HG02623 (cell line): ENCODE measurements at regions not wholly inside any gene's neighbourhood (a gene's known extent, or its start where the extent isn't known, plus 50 kb on each side); places are given as distances from the start of the nearest gene placed in this dataset.
"Not testable (repeated sequence)": the region's sequence is repeated elsewhere in the genome, so short reads cannot be mapped to it uniquely, and the experiment has no call there.

Source experiments
- ATAC-seq: cut with Tn5 transposase; IDR thresholded peaks from one replicate; pipeline ENCODE4 v1.9.1; 2021; ENCODE audit warnings: moderate library complexity; ENCODE audit not compliant: unreplicated experiment

DNA sequence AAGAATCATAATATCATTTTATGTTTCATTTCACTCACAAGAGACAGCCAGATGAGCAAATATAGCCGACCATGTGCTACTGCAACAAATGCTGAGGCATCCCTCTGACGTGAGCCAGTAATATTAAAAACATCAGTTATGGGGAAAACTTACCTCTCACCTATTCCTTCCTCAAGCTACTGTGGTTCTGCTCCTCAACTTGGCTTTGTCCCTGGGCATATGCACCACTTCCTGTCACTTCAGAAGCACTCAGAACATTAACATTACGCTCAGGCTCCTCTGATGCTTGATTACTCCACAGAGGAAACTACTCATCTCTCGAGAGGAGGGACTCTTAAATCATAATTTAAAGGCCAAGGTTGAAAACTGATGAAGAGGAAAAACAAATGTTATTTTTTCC lies 457.0 kb upstream of the ALCAM start:
- ATAC-seq: no peak

DNA sequence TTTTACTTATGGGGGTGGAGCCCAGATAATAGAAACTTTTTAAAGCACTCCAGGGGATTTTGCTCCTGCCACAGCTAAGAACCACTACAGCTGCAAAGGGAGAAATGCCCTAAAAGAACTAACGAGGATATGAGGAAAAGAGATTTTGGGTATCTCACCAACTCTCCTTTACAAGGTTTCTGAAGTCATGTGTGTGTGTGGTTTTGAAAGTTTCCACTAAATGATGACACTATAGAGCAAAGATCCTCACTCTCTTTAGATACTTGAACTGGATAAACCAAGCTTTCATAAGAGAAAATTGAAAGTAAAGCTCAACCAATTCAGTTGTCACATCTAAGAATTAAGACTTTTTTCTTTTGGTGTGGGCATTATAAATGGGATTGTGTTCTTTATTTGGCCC lies 455.3 kb upstream of the ALCAM start:
- no peak for ATAC-seq

DNA sequence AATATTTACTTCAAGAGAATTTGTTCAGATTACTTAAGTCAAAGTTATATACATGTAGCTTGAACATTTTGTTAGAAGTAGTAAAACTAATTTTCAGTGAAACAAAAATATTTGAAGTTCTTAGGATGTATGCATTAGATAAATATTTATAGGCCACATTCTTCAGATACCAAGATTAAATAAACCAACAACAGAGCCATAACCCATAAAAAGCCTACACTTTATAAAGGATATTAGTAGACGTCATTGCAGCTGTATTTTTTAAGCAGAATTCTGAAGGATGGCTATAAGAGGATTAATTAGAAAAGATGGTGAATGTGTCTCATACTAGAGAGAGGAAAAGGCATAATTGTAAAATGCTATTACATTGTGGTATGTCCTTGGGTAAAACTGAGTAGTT lies 449.7 kb upstream of the ALCAM start:
- no peak for ATAC-seq

DNA sequence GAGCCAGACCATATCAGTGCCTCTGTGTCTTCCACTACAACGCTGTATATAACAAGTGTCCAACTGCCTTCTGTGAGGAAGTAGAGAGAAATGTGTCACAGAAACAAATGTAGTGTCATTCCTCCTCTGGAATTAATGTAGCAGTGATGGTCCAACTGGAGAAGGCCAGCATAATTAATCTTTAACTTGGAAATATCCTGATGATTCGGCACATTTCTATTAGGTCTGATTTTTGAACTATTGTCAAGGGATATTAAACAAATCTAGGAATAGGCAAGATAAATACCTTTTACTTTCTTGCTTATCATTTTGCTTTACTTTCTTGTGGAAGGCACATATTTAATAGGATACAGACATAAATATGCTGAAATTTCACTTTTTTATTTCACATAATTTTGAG lies 446.2 kb upstream of the ALCAM start:
- no peak for ATAC-seq

DNA sequence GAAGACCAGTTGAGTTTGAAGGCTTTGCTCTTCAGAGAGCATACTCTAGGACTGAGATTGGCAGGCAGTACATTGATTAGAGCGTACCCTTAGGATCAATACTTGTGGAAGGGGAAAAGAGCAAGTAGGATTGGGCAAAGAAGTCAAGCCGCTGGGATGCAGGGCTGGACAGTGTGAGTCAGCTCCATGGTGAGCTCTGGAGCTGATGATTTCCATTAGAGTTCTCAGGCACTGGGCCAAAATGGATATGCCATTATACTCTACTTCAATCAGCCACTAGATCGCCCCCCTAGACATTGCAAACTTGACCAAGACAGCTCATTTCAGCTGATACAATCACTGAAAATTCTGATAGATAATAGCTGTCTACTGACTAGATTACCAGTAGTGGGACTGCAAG lies 432.7 kb upstream of the ALCAM start:
- ATAC-seq: no peak

DNA sequence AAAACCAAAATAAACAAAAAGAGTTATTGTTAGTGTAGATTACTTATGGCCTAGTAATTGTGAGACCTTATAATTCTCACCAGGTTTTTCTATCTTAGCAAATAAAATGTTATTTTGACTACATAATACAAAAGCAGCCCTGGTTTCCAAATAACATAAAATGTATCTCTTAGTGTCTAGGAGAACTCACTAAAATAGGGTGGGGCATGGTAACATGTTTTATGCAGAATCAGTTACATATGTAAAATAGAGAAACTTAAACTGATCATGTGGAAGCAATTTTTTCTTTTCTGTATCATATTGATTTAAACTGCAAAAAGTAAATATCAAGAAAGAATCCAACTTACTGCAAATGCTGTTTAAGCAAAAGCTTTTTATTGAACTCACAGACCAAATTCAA lies 431.1 kb upstream of the ALCAM start:
- ATAC-seq: no peak

DNA sequence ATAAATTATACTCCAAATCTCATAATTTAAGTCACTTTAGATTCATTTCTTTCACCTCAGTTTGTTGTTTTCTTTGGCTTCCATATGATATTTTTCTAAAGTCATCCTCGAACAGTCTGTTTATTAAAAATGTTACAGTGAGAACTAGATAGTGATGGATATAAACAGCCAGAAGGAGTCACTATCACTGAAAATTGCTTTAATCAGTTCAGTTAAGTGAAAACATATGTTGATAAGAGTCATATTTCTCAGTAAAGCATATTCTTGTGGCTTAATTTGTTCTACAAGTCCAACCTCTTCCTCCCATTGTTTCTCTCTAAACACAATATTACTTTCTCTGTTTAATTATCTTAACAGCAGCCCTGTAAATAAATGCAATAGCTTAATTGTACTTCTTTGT lies 427.5 kb upstream of the ALCAM start:
- ATAC-seq: no peak

DNA sequence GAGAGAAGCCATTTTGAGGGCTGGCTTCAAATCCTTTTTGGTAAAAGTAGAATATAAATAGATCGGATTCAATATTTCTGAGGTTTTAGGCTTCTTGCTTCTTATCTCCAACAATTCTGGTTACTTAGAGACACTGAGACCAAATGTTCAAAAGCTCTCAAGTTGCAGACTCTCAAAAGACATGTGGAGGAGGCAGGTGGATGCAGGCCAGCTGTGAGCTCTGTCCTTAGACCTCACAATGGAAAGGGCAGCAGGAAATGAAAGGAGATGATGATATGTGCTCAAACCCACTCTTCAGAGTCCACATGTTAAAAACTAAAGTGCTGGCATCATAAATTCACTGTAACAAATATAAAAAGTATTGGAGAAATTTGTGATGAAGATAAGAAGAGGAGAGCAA lies 424.9 kb upstream of the ALCAM start:
- ATAC-seq: no peak

DNA sequence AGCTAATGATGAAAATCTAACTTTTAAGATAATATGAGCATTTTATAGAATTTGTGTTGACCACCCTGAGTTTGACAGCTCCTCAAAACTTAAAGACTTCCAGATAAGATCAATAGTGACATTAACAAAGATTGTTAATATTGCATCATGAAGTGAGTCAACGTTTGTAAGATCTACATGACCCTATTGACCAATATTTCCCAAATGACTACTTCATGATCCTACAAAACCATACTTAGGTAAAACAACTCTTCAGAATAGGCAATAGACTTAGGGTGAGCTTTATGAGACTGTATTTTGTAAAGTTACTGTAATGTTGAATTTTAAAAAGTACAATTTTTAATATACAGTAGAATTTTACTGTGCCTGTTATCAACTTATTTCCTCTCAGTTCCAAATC lies 422.7 kb upstream of the ALCAM start:
- ATAC-seq: no peak

DNA sequence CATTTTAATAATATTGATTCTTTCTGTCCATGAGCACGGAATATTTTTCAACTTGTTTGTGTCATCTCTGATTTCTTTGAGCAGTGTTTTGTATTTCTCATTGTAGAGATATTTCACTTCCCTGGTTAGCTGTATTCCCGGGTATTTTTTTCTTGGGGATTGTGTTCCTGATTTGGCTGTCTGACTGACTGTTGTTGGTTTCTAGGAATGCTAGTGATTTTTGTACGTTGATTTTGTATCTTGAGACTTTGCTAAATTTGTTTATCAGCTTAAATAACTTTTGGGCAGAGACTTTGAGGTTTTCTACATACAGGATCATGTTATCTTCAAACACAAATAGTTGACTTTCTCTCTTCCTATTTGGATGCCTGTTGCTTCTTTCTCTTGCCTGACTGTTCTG lies 418.8 kb upstream of the ALCAM start:
- ATAC-seq: no peak

DNA sequence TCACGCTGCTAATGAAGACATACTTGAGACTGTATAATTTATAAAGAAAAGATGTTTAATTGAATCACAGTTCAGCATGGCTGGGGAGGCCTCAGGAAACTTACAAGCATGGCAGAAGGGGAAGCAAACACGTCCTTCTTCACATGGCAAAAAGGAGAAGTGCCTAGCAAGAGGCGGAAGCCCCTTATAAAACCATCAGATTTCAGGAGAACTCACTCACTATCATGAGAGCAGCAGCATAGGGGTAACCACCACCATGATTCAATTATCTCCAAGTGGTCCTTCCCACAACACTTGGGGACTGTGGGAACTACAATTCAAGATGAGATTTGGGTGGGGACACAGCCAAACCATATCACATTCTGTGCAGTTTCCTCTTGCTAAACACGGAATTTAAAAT lies 416.9 kb upstream of the ALCAM start:
- ATAC-seq: not testable (repeated sequence)

DNA sequence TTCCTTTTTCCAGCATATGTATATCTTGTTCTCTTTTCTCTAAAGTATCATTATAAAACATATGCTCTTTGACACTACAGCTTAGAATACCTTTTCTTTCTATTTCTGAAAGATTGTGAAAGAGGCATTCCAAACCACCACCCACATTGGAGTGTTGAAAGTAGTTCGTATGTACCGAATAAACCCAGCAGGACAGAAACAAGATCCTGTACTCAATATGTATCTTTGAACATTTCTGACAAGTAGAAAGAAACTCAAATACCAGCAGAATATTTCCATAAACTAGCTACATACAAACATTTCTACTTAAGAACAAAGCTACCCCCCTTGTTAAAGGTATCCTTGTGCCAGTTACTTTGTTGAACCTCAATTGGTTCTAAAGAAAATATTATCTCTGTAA lies 415.3 kb upstream of the ALCAM start:
- ATAC-seq: no peak

DNA sequence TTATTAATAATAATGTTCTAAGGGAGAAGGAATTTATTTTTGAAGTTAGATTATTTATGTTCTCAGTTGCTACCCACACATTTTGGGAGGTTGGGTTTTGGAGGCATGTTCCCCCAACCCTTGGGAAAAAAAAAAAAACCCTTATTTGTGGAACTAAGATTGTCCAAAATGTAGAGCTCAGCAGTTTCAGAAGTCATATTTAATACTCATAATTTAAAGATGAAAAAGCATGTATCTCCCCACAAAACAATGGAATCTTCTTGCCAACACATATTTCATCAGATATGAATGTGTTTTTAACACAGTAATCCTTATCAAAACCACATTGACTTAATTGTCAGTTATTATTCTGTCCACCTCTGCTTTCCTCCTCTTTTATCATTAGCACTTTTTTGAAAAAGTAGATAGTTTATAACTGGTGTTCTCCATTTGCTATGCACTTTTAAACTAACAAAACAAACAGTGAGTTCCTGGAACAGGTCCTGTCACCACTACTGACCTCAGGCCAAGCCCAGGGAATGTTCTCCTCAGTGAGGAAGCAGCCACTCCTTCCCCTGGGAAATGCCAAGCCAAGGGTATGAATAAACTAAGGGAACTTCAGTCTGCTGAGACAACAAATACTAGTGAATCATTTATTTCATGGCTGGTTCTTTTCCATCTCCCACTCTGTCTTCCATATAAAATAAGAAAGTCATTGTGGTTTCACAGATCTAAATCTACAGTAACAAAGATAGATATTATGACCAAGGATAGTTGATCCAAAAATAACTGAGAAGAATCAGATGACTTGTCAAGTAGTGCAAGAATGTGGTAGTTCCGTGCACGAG lies 414.4 kb upstream of the ALCAM start:
- no peak for ATAC-seq

DNA sequence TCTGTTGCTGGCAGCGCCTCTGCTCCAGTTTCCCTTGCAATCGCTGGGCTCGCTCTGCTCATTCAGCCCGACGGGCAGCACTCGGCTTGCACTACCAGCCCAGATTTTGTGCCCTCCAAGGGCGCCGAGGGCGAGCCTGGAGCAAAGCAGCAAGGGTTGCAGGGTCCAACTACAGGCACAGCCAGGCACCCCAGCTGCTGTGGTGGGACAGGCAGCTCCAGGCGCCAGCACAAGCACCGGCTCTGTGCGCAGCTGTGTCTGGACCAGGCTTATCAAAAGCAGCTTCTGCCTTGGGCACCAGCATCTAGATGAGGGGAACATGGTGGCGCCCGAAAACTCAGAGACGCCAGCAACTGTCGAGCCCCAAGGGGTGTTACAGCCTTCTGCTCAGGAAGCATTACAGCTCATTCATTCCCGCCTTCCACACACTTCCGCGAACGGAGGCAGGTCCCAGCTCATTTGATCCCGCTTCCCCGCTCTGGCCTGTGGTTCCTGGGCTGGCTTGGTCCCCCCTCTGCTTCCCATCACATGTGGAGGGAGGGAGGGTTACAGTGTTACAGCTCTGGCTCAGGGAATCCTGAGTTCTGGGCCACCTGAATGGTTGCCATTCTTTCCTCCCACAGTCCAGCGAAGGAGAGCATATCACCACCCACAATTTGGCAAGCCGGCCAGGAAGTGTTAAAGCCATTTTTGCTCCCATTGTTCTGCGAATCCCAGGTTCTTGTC lies 409.9 kb upstream of the ALCAM start:
- no peak for ATAC-seq

DNA sequence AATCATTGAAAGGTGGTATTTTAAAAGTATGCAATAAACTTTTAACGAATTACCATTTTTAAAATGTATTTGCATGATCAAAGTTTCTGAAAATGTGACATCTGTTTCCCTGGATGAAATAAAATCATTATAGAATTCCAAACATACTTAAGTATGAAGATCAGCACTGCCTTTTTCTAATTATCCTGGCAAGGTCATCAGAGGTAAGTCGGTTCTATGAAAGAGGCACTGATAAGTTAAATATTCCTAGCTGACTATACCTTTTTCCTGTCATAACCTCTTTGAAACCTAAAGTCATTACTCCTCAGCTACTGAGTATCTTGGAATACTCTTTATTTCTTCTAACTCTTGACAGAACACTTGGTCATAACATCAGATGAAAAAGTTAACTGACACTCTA lies 406.1 kb upstream of the ALCAM start:
- ATAC-seq: no peak

DNA sequence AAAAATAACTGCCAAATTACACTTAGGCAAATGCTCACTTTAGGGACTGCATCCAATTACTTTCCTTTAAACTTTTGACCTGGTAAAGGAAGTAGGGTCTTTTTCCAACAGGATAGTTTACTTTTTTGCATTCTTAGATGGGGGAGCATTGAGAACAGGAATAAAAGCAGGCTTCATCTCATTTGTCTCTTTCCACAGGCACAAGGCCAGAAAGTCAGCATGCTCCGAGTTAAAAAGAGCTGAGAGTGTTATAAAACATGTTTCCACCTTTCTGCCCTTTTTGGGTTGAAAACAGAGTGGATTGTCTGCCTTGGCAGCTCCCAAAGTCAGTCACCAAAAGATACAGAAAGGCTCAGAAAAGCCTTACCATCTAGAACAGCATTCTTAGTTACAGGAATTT lies 404.9 kb upstream of the ALCAM start:
- no peak for ATAC-seq

DNA sequence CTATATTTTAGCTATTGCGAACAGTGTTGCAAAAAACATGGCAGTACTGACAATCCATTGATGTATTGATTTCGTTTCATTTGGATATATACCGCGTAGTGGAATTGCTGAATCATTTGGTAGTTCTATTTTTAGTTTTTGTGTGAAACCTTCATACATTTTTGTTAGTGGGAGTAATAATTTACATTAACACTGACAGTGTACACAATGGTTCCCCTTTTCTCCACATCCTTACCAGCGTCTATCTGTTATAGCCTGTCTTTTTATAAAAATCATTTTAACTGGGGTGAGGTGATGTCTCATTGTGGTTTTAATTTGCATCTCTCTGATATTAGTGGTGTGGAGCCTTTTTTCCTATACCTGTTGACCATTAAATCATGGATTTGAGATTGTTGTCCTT lies 392.4 kb upstream of the ALCAM start:
- no peak for ATAC-seq

DNA sequence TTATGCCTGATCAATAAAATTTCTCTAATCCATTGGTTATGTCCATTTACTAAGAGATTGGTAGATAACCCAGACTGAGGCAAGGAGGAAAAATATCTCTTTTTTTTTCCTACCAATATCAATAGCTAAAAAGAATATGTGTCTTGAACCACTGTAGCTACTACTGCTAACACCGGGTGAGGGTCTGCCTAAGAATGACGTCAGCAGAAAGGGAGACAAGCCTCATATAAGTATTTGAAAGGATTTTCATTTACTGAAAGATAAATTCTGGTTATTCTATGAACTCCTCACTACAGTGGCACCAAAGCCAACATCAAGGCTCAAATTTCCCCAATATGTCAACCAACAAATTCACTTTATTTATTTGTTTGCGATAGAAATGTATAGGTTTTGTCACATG lies 389.0 kb upstream of the ALCAM start:
- no peak for ATAC-seq

DNA sequence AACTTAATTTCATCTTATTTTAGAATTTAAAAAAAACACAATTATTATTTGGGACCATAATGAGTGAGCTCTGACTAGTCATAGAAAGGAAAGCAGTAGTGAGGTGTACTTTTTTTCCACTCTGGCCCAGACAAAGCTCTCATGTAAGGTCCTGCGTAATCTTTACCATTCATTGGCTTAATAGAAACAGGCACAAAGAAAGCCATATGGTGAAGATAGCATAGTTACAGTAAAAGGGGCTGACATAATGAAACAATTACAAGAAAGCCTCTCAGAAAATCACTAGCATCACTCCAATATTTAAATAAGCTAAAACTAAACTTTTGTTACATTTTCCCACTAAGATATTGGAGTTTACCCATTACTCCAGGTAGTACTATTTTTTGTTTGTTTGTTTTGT lies 384.6 kb upstream of the ALCAM start:
- no peak for ATAC-seq

DNA sequence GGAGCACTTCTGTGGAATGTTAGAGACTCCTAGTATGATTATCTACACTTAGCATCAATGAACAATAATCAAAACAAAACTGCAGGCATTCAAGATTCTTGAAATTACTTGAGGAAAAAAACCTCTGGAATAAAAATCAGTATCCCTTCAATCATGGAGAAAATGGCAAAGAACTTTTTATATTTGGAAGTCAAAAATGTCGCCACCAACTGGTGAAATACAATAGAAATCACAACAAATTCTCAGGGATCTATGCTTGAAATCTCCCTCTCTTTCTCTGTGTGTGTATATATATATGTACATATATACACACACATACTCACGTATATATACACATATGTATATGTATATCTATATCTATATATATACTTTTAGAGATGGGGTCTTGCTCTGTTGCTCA lies 378.9 kb upstream of the ALCAM start:
- ATAC-seq: no peak

DNA sequence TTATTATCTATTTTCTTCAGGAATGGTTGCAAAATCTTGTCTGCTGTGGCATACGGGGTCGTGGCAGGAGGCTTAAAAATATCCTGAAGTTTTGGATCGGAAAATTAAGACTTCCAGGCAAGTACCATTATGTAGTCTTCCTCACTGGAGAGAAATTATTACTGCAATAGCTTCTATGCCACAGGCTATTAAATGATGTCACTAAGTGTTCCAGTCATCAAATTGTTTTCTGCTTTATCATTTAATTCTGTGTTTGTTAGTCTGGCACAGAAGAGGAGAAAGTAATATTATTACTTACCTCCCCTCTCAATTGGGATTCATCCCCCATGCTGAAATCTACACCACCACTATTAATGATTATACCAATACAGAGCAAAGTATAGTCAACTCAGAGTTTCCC lies 378.2 kb upstream of the ALCAM start:
- ATAC-seq: no peak

DNA sequence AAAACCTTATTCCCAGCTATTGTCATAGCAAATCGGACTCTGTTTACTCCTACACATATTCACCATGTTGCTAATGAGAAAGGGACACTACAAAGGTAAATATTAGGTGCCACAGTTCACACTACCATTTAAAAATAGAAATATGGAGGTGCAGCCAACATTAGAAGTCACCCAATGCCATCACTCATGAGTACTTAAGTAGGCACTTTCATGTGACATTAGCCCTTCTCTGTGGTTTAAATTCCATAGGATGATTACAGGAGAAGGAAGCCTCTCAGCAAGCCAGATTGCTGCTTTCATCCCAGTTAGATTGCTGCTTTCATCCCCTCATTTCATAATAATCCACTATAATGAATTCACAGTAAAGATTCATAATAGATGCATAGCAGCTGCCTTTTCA lies 376.8 kb upstream of the ALCAM start:
- ATAC-seq: no peak

DNA sequence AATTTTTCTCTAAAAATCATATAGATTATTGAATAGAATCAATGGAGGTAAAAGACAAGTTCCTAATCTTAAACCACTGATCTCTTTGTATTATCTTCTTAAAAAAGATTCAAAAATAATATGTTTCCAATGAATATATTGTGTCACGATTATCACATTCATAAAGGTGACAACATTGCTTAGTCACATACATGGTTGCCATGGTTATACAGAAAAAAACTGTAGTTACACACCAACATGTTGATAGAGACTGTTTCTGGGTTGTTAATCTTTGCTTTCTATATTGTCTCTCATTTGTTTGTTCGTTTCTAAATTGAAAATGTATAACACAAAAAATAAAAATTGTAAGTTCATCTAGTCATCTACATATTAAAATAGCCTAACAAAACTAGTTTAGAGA lies 376.0 kb upstream of the ALCAM start:
- no peak for ATAC-seq
